DMS53 treated with DMSO at 0.1 percent for 48 hours (cell line): ENCODE measurements at regions not wholly inside any gene's neighbourhood (a gene's known extent, or its start where the extent isn't known, plus 50 kb on each side); places are given as distances from the start of the nearest gene placed in this dataset.

Experiments used
- DNase-seq: peaks from one replicate; lab custom pipeline; 2025; ENCODE audit not compliant: unreplicated experiment; lab: John Stamatoyannopoulos, UW

- no peak for DNase-seq
Measured at GRCh38 chr11:104365676-104366075, 201.7 kb upstream of the PDGFD start.

GRCh38 chr11:104361975-104362374, 198.0 kb upstream of the PDGFD start:
- DNase-seq: peak; percentile 64

GRCh38 chr11:104352036-104352435, 188.1 kb upstream of the PDGFD start:
- DNase-seq: peak; percentile 92

- peak; percentile 80 for DNase-seq
Measured at GRCh38 chr11:104343578-104343977, 179.6 kb upstream of the PDGFD start.

GRCh38 chr11:104340590-104340989, 176.6 kb upstream of the PDGFD start:
- DNase-seq: no peak

GRCh38 chr11:104339380-104339831, 175.5 kb upstream of the PDGFD start:
- DNase-seq: no peak

- no peak for DNase-seq
Measured at GRCh38 chr11:104338186-104338585, 174.2 kb upstream of the PDGFD start.

GRCh38 chr11:104337273-104337672, 173.3 kb upstream of the PDGFD start:
- no peak for DNase-seq

GRCh38 chr11:104333977-104334376, 170.0 kb upstream of the PDGFD start:
- DNase-seq: no peak

- DNase-seq: peak; percentile 13
Measured at GRCh38 chr11:104332110-104332509, 168.2 kb upstream of the PDGFD start.

GRCh38 chr11:104329078-104329665, 165.2 kb upstream of the PDGFD start:
- no peak for DNase-seq

- no peak for DNase-seq
Measured at GRCh38 chr11:104328512-104328907, 164.6 kb upstream of the PDGFD start.

GRCh38 chr11:104327861-104328511, 164.0 kb upstream of the PDGFD start:
- no peak for DNase-seq

- DNase-seq: no peak
Measured at GRCh38 chr11:104325093-104325492, 161.1 kb upstream of the PDGFD start.

- DNase-seq: no peak
Measured at GRCh38 chr11:104324276-104324675, 160.3 kb upstream of the PDGFD start.

- DNase-seq: no peak
Measured at GRCh38 chr11:104323841-104324240, 159.9 kb upstream of the PDGFD start.

GRCh38 chr11:104322696-104323095, 158.7 kb upstream of the PDGFD start:
- no peak for DNase-seq

GRCh38 chr11:104320956-104321355, 157.0 kb upstream of the PDGFD start:
- DNase-seq: no peak

- no peak for DNase-seq
Measured at GRCh38 chr11:104320097-104320496, 156.2 kb upstream of the PDGFD start.

- DNase-seq: no peak
Measured at GRCh38 chr11:104319396-104319795, 155.4 kb upstream of the PDGFD start.

- no peak for DNase-seq
Measured at GRCh38 chr11:104306862-104307474, 143.0 kb upstream of the PDGFD start.

- DNase-seq: no peak
Measured at GRCh38 chr11:104301776-104302175, 137.8 kb upstream of the PDGFD start.
